ENCODE measurements at regions not wholly inside any gene's neighbourhood (a gene's known extent, or its start where the extent isn't known, plus 50 kb on each side); places are given as distances from the start of the nearest gene placed in this dataset.

GRCh38 chr9:81408951-81409350, 280.4 kb downstream of the TLE1 start:
- DNase-seq, result no peak
- in situ Hi-C loops (cut with HindIII; ENCODE audit: low pct_ligation_motif_present, low pct_unique_long_range_greater_than_20kb, low sequenced_read_pairs), result no loop called here

GRCh38 chr9:81404931-81405598, 284.3 kb downstream of the TLE1 start:
- no peak for DNase-seq
- in situ Hi-C loops (cut with HindIII; ENCODE audit: low pct_ligation_motif_present, low pct_unique_long_range_greater_than_20kb, low sequenced_read_pairs), result no loop called here

GRCh38 chr9:81397481-81398381, 291.6 kb downstream of the TLE1 start:
- DNase-seq, result no peak
- in situ Hi-C loops (cut with HindIII; ENCODE audit: low pct_ligation_motif_present, low pct_unique_long_range_greater_than_20kb, low sequenced_read_pairs), result no loop called here

- DNase-seq, result no peak
These were observed 292.8 kb downstream of the TLE1 start for GRCh38 chr9:81396528-81396927.

GRCh38 chr9:81395676-81396054, 293.7 kb downstream of the TLE1 start:
- in situ Hi-C loops (cut with HindIII; ENCODE audit: low pct_ligation_motif_present, low pct_unique_long_range_greater_than_20kb, low sequenced_read_pairs), result no loop called here
- no peak for DNase-seq

More at GRCh38 chr9:81396528-81396927, 292.8 kb downstream of the TLE1 start:
- in situ Hi-C loops (cut with HindIII; ENCODE audit: low pct_ligation_motif_present, low pct_unique_long_range_greater_than_20kb, low sequenced_read_pairs), result no loop called here

GRCh38 chr9:81394881-81395675, 294.3 kb downstream of the TLE1 start:
- no peak for DNase-seq
- in situ Hi-C loops (cut with HindIII; ENCODE audit: low pct_ligation_motif_present, low pct_unique_long_range_greater_than_20kb, low sequenced_read_pairs), result no loop called here

GRCh38 chr9:81393985-81394811, 295.1 kb downstream of the TLE1 start:
- in situ Hi-C loops (cut with HindIII; ENCODE audit: low pct_ligation_motif_present, low pct_unique_long_range_greater_than_20kb, low sequenced_read_pairs), result no loop called here
- DNase-seq, result no peak

GRCh38 chr9:81391457-81391825, 297.9 kb downstream of the TLE1 start:
- in situ Hi-C loops (cut with HindIII; ENCODE audit: low pct_ligation_motif_present, low pct_unique_long_range_greater_than_20kb, low sequenced_read_pairs), result no loop called here
- DNase-seq, result no peak

GRCh38 chr9:81390792-81391456, 298.4 kb downstream of the TLE1 start:
- no peak for DNase-seq
- in situ Hi-C loops (cut with HindIII; ENCODE audit: low pct_ligation_motif_present, low pct_unique_long_range_greater_than_20kb, low sequenced_read_pairs), result no loop called here

GRCh38 chr9:81389569-81389993, 299.8 kb downstream of the TLE1 start:
- in situ Hi-C loops (cut with HindIII; ENCODE audit: low pct_ligation_motif_present, low pct_unique_long_range_greater_than_20kb, low sequenced_read_pairs), result no loop called here
- DNase-seq, result peak; percentile 96

GRCh38 chr9:81388831-81389230, 300.5 kb downstream of the TLE1 start:
- DNase-seq, result peak; percentile 2
- in situ Hi-C loops (cut with HindIII; ENCODE audit: low pct_ligation_motif_present, low pct_unique_long_range_greater_than_20kb, low sequenced_read_pairs), result no loop called here

GRCh38 chr9:81387360-81388106, 301.8 kb downstream of the TLE1 start:
- no peak for DNase-seq
- in situ Hi-C loops (cut with HindIII; ENCODE audit: low pct_ligation_motif_present, low pct_unique_long_range_greater_than_20kb, low sequenced_read_pairs), result no loop called here

- no peak for DNase-seq
- in situ Hi-C loops (cut with HindIII; ENCODE audit: low pct_ligation_motif_present, low pct_unique_long_range_greater_than_20kb, low sequenced_read_pairs), result no loop called here
These were observed 304.4 kb downstream of the TLE1 start for GRCh38 chr9:81384911-81385310.

- no peak for DNase-seq
- in situ Hi-C loops (cut with HindIII; ENCODE audit: low pct_ligation_motif_present, low pct_unique_long_range_greater_than_20kb, low sequenced_read_pairs), result no loop called here
These were observed 307.1 kb downstream of the TLE1 start for GRCh38 chr9:81382281-81382680.

- DNase-seq, result no peak
- in situ Hi-C loops (cut with HindIII; ENCODE audit: low pct_ligation_motif_present, low pct_unique_long_range_greater_than_20kb, low sequenced_read_pairs), result no loop called here
These were observed 307.7 kb downstream of the TLE1 start for GRCh38 chr9:81381694-81382093.

- DNase-seq, result no peak
- in situ Hi-C loops (cut with HindIII; ENCODE audit: low pct_ligation_motif_present, low pct_unique_long_range_greater_than_20kb, low sequenced_read_pairs), result no loop called here
These were observed 308.6 kb downstream of the TLE1 start for GRCh38 chr9:81380504-81381359.
